Stimulated activated CD4-positive, alpha-beta T cell treated with anti-CD3 and anti-CD28 coated beads, Interleukin-12 subunit alpha, Interleukin-12 subunit beta, amount 100 ng/mL, for 4 hours (primary cell): ENCODE measurements at regions not wholly inside any gene's neighbourhood (a gene's known extent, or its start where the extent isn't known, plus 50 kb on each side); places are given as distances from the start of the nearest gene placed in this dataset.

Experiments used
- DNase-seq: peaks from one replicate; pipeline ENCODE4 v3.0.0-alpha.2; 2020

GRCh38 chr17:33484559-33484958, 191.5 kb upstream of the ASIC2 start:
- no peak for DNase-seq

GRCh38 chr17:33486135-33486885, 193.2 kb upstream of the ASIC2 start:
- DNase-seq, result no peak

- DNase-seq, result no peak
These were observed 194.2 kb upstream of the ASIC2 start for GRCh38 chr17:33487187-33487879.

- DNase-seq, result no peak
These were observed 198.9 kb upstream of the ASIC2 start for GRCh38 chr17:33491871-33492481.

- DNase-seq, result no peak
These were observed 199.7 kb upstream of the ASIC2 start for GRCh38 chr17:33492731-33493265.

GRCh38 chr17:33493566-33493965, 200.5 kb upstream of the ASIC2 start:
- no peak for DNase-seq

- no peak for DNase-seq
These were observed 201.1 kb upstream of the ASIC2 start for GRCh38 chr17:33494151-33494550.

- no peak for DNase-seq
These were observed 204.5 kb upstream of the ASIC2 start for GRCh38 chr17:33497623-33498022.

GRCh38 chr17:33498069-33498468, 205.0 kb upstream of the ASIC2 start:
- no peak for DNase-seq

GRCh38 chr17:33499040-33499439, 205.9 kb upstream of the ASIC2 start:
- DNase-seq, result no peak

- DNase-seq, result no peak
These were observed 207.1 kb upstream of the ASIC2 start for GRCh38 chr17:33500151-33500550.

- no peak for DNase-seq
These were observed 208.1 kb upstream of the ASIC2 start for GRCh38 chr17:33501185-33501584.

- DNase-seq, result no peak
These were observed 211.5 kb upstream of the ASIC2 start for GRCh38 chr17:33504571-33504970.

- no peak for DNase-seq
These were observed 214.0 kb upstream of the ASIC2 start for GRCh38 chr17:33506889-33507650.

GRCh38 chr17:33508215-33508614, 215.1 kb upstream of the ASIC2 start:
- no peak for DNase-seq

GRCh38 chr17:33509331-33509730, 216.2 kb upstream of the ASIC2 start:
- DNase-seq, result no peak

GRCh38 chr17:33511670-33512069, 218.6 kb upstream of the ASIC2 start:
- no peak for DNase-seq

- DNase-seq, result no peak
These were observed 219.0 kb upstream of the ASIC2 start for GRCh38 chr17:33512113-33512512.

GRCh38 chr17:33513769-33514168, 220.7 kb upstream of the ASIC2 start:
- DNase-seq, result no peak

- no peak for DNase-seq
These were observed 221.3 kb upstream of the ASIC2 start for GRCh38 chr17:33514369-33514768.

GRCh38 chr17:33515974-33516373, 222.9 kb upstream of the ASIC2 start:
- no peak for DNase-seq

GRCh38 chr17:33516645-33517044, 223.6 kb upstream of the ASIC2 start:
- no peak for DNase-seq

GRCh38 chr17:33517746-33518145, 224.7 kb upstream of the ASIC2 start:
- DNase-seq, result no peak
